CD4-positive, alpha-beta T cell treated with Interleukin-21 for 1 hour (primary cell): ENCODE measurements at regions not wholly inside any gene's neighbourhood (a gene's known extent, or its start where the extent isn't known, plus 50 kb on each side); places are given as distances from the start of the nearest gene placed in this dataset.
"Not testable (repeated sequence)": the region's sequence is repeated elsewhere in the genome, so short reads cannot be mapped to it uniquely, and the experiment has no call there.

Experiments used
- DNase-seq: peaks from one replicate; pipeline ENCODE4 v3.0.0-alpha.2; 2020

- DNase-seq, result no peak
Observed at GRCh38 chr7:79775911-79776310, 322.4 kb upstream of the MAGI2 start.

GRCh38 chr7:79774150-79774549 is 320.7 kb upstream of the MAGI2 start:
- DNase-seq, result no peak

GRCh38 chr7:79770970-79771369 is 317.5 kb upstream of the MAGI2 start:
- no peak for DNase-seq

GRCh38 chr7:79770063-79770462 is 316.6 kb upstream of the MAGI2 start:
- DNase-seq, result no peak

GRCh38 chr7:79767876-79768560 is 314.6 kb upstream of the MAGI2 start:
- not testable (repeated sequence) for DNase-seq

- DNase-seq, result not testable (repeated sequence)
Observed at GRCh38 chr7:79767192-79767591, 313.7 kb upstream of the MAGI2 start.

GRCh38 chr7:79761876-79762429 is 308.5 kb upstream of the MAGI2 start:
- no peak for DNase-seq

GRCh38 chr7:79750941-79751340 is 297.5 kb upstream of the MAGI2 start:
- not testable (repeated sequence) for DNase-seq

GRCh38 chr7:79749856-79750255 is 296.4 kb upstream of the MAGI2 start:
- no peak for DNase-seq

- no peak for DNase-seq
Observed at GRCh38 chr7:79741684-79742083, 288.2 kb upstream of the MAGI2 start.

- no peak for DNase-seq
Observed at GRCh38 chr7:79740076-79740475, 286.6 kb upstream of the MAGI2 start.

- not testable (repeated sequence) for DNase-seq
Observed at GRCh38 chr7:79739036-79739709, 285.7 kb upstream of the MAGI2 start.

GRCh38 chr7:79736418-79736817 is 283.0 kb upstream of the MAGI2 start:
- no peak for DNase-seq

GRCh38 chr7:79735012-79735411 is 281.5 kb upstream of the MAGI2 start:
- DNase-seq, result no peak

- no peak for DNase-seq
Observed at GRCh38 chr7:79734181-79734580, 280.7 kb upstream of the MAGI2 start.

- no peak for DNase-seq
Observed at GRCh38 chr7:79732535-79732934, 279.1 kb upstream of the MAGI2 start.

- no peak for DNase-seq
Observed at GRCh38 chr7:79730971-79731370, 277.5 kb upstream of the MAGI2 start.

- no peak for DNase-seq
Observed at GRCh38 chr7:79723833-79724618, 270.6 kb upstream of the MAGI2 start.

GRCh38 chr7:79722217-79722616 is 268.8 kb upstream of the MAGI2 start:
- no peak for DNase-seq

- no peak for DNase-seq
Observed at GRCh38 chr7:79719216-79719615, 265.7 kb upstream of the MAGI2 start.

GRCh38 chr7:79716329-79716728 is 262.9 kb upstream of the MAGI2 start:
- DNase-seq, result no peak

GRCh38 chr7:79714081-79714480 is 260.6 kb upstream of the MAGI2 start:
- DNase-seq, result no peak

GRCh38 chr7:79713276-79713675 is 259.8 kb upstream of the MAGI2 start:
- DNase-seq, result no peak

- no peak for DNase-seq
Observed at GRCh38 chr7:79711660-79712059, 258.2 kb upstream of the MAGI2 start.
